H9 (cell line): ENCODE measurements at regions not wholly inside any gene's neighbourhood (a gene's known extent, or its start where the extent isn't known, plus 50 kb on each side); places are given as distances from the start of the nearest gene placed in this dataset.

Experiments used
- DNase-seq: peaks from one replicate; pipeline ENCODE4 v3.0.0-alpha.2; 2017
- H2AFZ ChIP-seq: one replicate; pipeline ENCODE4 v1.6.1; 2013; ENCODE audit warnings: mild to moderate bottlenecking, low read length, control low read depth, moderate library complexity
- H2AK5ac ChIP-seq: 2 replicates; pipeline ENCODE4 v1.6.1; 2013; ENCODE audit warnings: low read length, control low read depth, mixed read lengths; ENCODE audit not compliant: insufficient read length
- H2BK120ac ChIP-seq: one replicate; pipeline ENCODE4 v1.6.1; 2013; ENCODE audit warnings: low read depth, mild to moderate bottlenecking, low read length, control low read depth, inconsistent platforms; ENCODE audit not compliant: poor library complexity, severe bottlenecking
- H2BK12ac ChIP-seq: 2 replicates; pipeline ENCODE4 v1.6.1; 2013; ENCODE audit warnings: low read length, control low read depth, mixed read lengths, low read depth; ENCODE audit not compliant: insufficient read length
- H2BK15ac ChIP-seq: 2 replicates; pipeline ENCODE4 v1.6.1; 2013; ENCODE audit warnings: low read depth, low read length, control low read depth
- H2BK20ac ChIP-seq: one replicate; pipeline ENCODE4 v1.6.1; 2013; ENCODE audit warnings: low read depth, mild to moderate bottlenecking, low read length, control low read depth, inconsistent platforms; ENCODE audit not compliant: poor library complexity, severe bottlenecking
- H2BK5ac ChIP-seq: 2 replicates; pipeline ENCODE4 v1.6.1; 2013; ENCODE audit warnings: low read length, control low read depth, mixed read lengths; ENCODE audit not compliant: insufficient read length
- H3K14ac ChIP-seq: 2 replicates; pipeline ENCODE4 v1.6.1; 2013; ENCODE audit warnings: low read length, control low read depth; ENCODE audit not compliant: insufficient read depth
- H3K18ac ChIP-seq: 2 replicates; pipeline ENCODE4 v1.6.1; 2013; ENCODE audit warnings: low read depth, mild to moderate bottlenecking, mixed read lengths, low read length, control low read depth; ENCODE audit not compliant: insufficient read length
- H3K23ac ChIP-seq: 2 replicates; pipeline ENCODE4 v1.6.1; 2013; ENCODE audit warnings: low read length, control low read depth, mixed read lengths, low read depth; ENCODE audit not compliant: insufficient read length
- H3K23me2 ChIP-seq: 2 replicates; pipeline ENCODE4 v1.6.1; 2013; ENCODE audit warnings: low read depth, mild to moderate bottlenecking, mixed read lengths, low read length, control low read depth; ENCODE audit not compliant: insufficient read length, poor library complexity, severe bottlenecking
- H3K27ac ChIP-seq: 2 replicates; pipeline ENCODE4 v1.5.1; 2013; ENCODE audit warnings: low read length, control low read depth, mixed read lengths, low read depth; ENCODE audit not compliant: insufficient read length
- H3K27me3 ChIP-seq: 2 replicates; pipeline ENCODE4 v1.6.1; 2013; ENCODE audit warnings: low read length, control low read depth, inconsistent platforms; ENCODE audit not compliant: insufficient read depth
- H3K4ac ChIP-seq: 2 replicates; pipeline ENCODE4 v1.6.1; 2013; ENCODE audit warnings: low read depth, mild to moderate bottlenecking, control low read depth, inconsistent platforms, low read length, moderate library complexity
- H3K4me1 ChIP-seq: 2 replicates; pipeline ENCODE4 v1.6.1; 2013; ENCODE audit warnings: low read length, control low read depth, inconsistent platforms; ENCODE audit not compliant: insufficient read depth
- H3K4me2 ChIP-seq: 2 replicates; pipeline ENCODE4 v1.6.1; 2013; ENCODE audit warnings: low read length, control low read depth, mixed read lengths; ENCODE audit not compliant: insufficient read length, insufficient read depth
- H3K56ac ChIP-seq: 2 replicates; pipeline ENCODE4 v1.6.1; 2013; ENCODE audit warnings: low read depth, mild to moderate bottlenecking, mixed read lengths, low read length, control low read depth; ENCODE audit not compliant: insufficient read length
- H3K79me1 ChIP-seq: 2 replicates; pipeline ENCODE4 v1.6.1; 2013; ENCODE audit warnings: low read depth, mild to moderate bottlenecking, moderate library complexity, low read length, control low read depth, inconsistent platforms; ENCODE audit not compliant: insufficient read depth, poor library complexity, severe bottlenecking
- H3K79me2 ChIP-seq: 2 replicates; pipeline ENCODE4 v1.6.1; 2013; ENCODE audit warnings: low read length, control low read depth, inconsistent platforms; ENCODE audit not compliant: insufficient read depth
- H3K9ac ChIP-seq: 2 replicates; pipeline ENCODE4 v1.6.1; 2013; ENCODE audit warnings: low read length, control low read depth, mixed read lengths; ENCODE audit not compliant: insufficient read length; ENCODE audit errors: extremely low read depth
- H3K9me3 ChIP-seq: one replicate; pipeline ENCODE4 v1.6.1; 2013; ENCODE audit warnings: low read depth, low read length, inconsistent platforms; ENCODE audit not compliant: control insufficient read depth
- H3T11ph ChIP-seq: one replicate; pipeline ENCODE4 v1.6.1; 2013; ENCODE audit warnings: mild to moderate bottlenecking, low read length, control low read depth, inconsistent platforms
- H4K20me1 ChIP-seq: one replicate; pipeline ENCODE4 v1.6.1; 2013; ENCODE audit not compliant: control insufficient read depth, insufficient read length, insufficient read depth
- H4K5ac ChIP-seq: 2 replicates; pipeline ENCODE4 v1.6.1; 2013; ENCODE audit warnings: low read depth, mild to moderate bottlenecking, mixed read lengths, low read length, control low read depth; ENCODE audit not compliant: insufficient read length
- H4K8ac ChIP-seq: replicated peaks from 2 replicates; pipeline ENCODE4 v1.6.1; 2013; ENCODE audit warnings: low read length, control low read depth, mixed read lengths, low read depth; ENCODE audit not compliant: insufficient read length
- H4K91ac ChIP-seq: 2 replicates; pipeline ENCODE4 v1.6.1; 2013; ENCODE audit warnings: low read depth, mild to moderate bottlenecking, moderate library complexity, mixed read lengths, low read length, control low read depth; ENCODE audit not compliant: insufficient read length
- H3K27ac Mint-ChIP-seq, 3 experiments: 2 replicates in 2 of 3; 3 replicates in 1 of 3; pipeline ENCODE4 v1.8.0; 2020 to 2021; ENCODE audit warnings: mixed read lengths in 3 of 3, mild to moderate bottlenecking in 1 of 3, moderate library complexity in 1 of 3
- H3K27me3 Mint-ChIP-seq: 2 replicates; pipeline ENCODE4 v1.8.0; 2021; ENCODE audit warnings: low read depth, mild to moderate bottlenecking, moderate library complexity, mixed read lengths
- H3K36me3 Mint-ChIP-seq, 3 experiments: 2 replicates in 2 of 3; 3 replicates in 1 of 3; pipeline ENCODE4 v1.8.0; 2020 to 2021; ENCODE audit warnings: low read depth in 3 of 3, mixed read lengths in 3 of 3; ENCODE audit not compliant: insufficient read depth in 1 of 3
- H3K4me1 Mint-ChIP-seq, 2 experiments: 2 replicates each; pipeline ENCODE4 v1.8.0; 2020; ENCODE audit warnings: mixed read lengths in 2 of 2
- H3K4me3 Mint-ChIP-seq, 2 experiments: 2 replicates in 1 of 2; 3 replicates in 1 of 2; pipeline ENCODE4 v1.8.0; 2020 to 2021; ENCODE audit warnings: mild to moderate bottlenecking in 2 of 2, mixed read lengths in 2 of 2, moderate library complexity in 1 of 2
- H3K9me3 Mint-ChIP-seq, 2 experiments: 2 replicates in 1 of 2; 3 replicates in 1 of 2; pipeline ENCODE4 v1.8.0; 2020; ENCODE audit warnings: mild to moderate bottlenecking in 2 of 2, mixed read lengths in 2 of 2, moderate library complexity in 1 of 2
- WGBS: extraction: QIAGEN DNeasy Blood & Tissue Kit; methylation state at CpG from one replicate; pipeline ENCODE4 v1.1.7; 2013; ENCODE audit warnings: missing lambda C conversion rate, low lambda C conversion rate, mixed read lengths; ENCODE audit not compliant: insufficient read length; ENCODE audit errors: extremely low coverage; 5-methylcytosine and 5-hydroxymethylcytosine counted together
- TF ChIP-seq, protein P1 (sequence below): fragments of 200-600 bp; sonication (generic); conservative IDR thresholded peaks from 3 replicates; pipeline ENCODE4 v1.8.0; 2021; ENCODE audit warnings: antibody characterized with exemption, mild to moderate bottlenecking

DNA sequence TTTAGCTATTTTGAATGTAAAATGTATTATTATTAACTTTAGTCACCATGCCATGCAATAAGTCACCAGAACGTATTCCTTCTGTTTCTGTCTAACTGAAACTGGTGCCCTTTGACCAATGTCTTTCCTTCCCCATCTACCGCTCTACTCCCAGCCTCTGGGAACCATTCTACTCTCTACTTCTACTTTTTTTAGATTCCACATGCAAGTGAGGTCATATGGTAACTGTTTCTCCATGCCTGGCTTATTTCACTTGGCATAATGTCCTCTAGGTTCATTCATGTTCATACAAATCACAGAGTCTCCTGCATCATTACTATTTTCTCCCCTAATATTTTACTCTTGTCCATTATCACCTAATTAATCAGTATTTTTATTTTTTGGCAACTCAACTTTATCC, 160.1 kb downstream of the TMX1 start:
- Histone ChIP-seq H2BK20ac (no peak overlapping the region), H3K18ac (no peak overlapping the region), H2BK12ac (no peak overlapping the region), H3K4ac (no peak overlapping the region), H3K23ac (no peak overlapping the region), H4K91ac (no peak overlapping the region), H3K9ac (no peak overlapping the region), H3K79me2 (no peaks in the 10 kb centered on the region), H3K14ac (no peak overlapping the region), H3K9me3 (no peaks in the 10 kb centered on the region), H2BK120ac (no peak overlapping the region), H2AK5ac (no peak overlapping the region), H3T11ph (no peak overlapping the region), H3K27ac (no peak overlapping the region), H2BK5ac (no peak overlapping the region), H4K8ac (no peak overlapping the region), H4K20me1 (no peaks in the 10 kb centered on the region), H3K56ac (no peak overlapping the region), H3K27me3 (no peaks in the 10 kb centered on the region), H2AFZ (no peak overlapping the region), H3K79me1 (no peaks in the 10 kb centered on the region), H3K4me1 (no peaks in the 10 kb centered on the region), H3K23me2 (no peaks in the 10 kb centered on the region), H4K5ac (no peak overlapping the region), H3K4me2 (no peak overlapping the region), H2BK15ac (no peak overlapping the region)
- Mint-ChIP-seq H3K4me1 (peaks cover 11 to 13% of the 10 kb centered on the region in 2 experiments), H3K27me3 (no peaks in the 10 kb centered on the region), H3K27ac (no peak overlapping the region), H3K4me3 (no peak overlapping the region), H3K36me3 (no peaks in the 10 kb centered on the region), H3K9me3 (no peaks in the 10 kb centered on the region)
- TF ChIP-seq, protein P1, sequence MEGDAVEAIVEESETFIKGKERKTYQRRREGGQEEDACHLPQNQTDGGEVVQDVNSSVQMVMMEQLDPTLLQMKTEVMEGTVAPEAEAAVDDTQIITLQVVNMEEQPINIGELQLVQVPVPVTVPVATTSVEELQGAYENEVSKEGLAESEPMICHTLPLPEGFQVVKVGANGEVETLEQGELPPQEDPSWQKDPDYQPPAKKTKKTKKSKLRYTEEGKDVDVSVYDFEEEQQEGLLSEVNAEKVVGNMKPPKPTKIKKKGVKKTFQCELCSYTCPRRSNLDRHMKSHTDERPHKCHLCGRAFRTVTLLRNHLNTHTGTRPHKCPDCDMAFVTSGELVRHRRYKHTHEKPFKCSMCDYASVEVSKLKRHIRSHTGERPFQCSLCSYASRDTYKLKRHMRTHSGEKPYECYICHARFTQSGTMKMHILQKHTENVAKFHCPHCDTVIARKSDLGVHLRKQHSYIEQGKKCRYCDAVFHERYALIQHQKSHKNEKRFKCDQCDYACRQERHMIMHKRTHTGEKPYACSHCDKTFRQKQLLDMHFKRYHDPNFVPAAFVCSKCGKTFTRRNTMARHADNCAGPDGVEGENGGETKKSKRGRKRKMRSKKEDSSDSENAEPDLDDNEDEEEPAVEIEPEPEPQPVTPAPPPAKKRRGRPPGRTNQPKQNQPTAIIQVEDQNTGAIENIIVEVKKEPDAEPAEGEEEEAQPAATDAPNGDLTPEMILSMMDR = no peak
- no CpG with 5 or more reads among the region's 2 CpGs for WGBS
- no peak for DNase-seq
